SK-N-SH treated with all-trans-retinoic acid at 6 μM for 48 hours (cell line): ENCODE measurements at regions not wholly inside any gene's neighbourhood (a gene's known extent, or its start where the extent isn't known, plus 50 kb on each side); places are given as distances from the start of the nearest gene placed in this dataset.

Source experiments
- ATAC-seq: fragments of 200-7000 bp; cut with Tn5 transposase; 3 replicates; pipeline ENCODE4 v1.9.1; 2020; ENCODE audit warnings: mild to moderate bottlenecking, moderate library complexity
- ARNTL ChIP-seq: fragments of 450-650 bp; formaldehyde crosslinking; IDR thresholded peaks from 2 replicates; pipeline ENCODE4 v1.5.0; 2020; ENCODE audit warnings: low read depth, mild to moderate bottlenecking, moderate library complexity, borderline replicate concordance
- BACH2 ChIP-seq: fragments of 250-450 bp; sonication (Bioruptor Pico); IDR thresholded peaks from 2 replicates; pipeline ENCODE4 v1.9.0; 2021; ENCODE audit warnings: mild to moderate bottlenecking, borderline replicate concordance
- CREB5 ChIP-seq: fragments of 250-450 bp; sonication (Bioruptor Pico); IDR thresholded peaks from 2 replicates; pipeline ENCODE4 v1.5.1; 2020; ENCODE audit warnings: low read depth, mild to moderate bottlenecking, moderate library complexity
- CSDC2 ChIP-seq: fragments of 250-450 bp; sonication (Bioruptor Pico); IDR thresholded peaks from 2 replicates; pipeline ENCODE4 v1.5.0; 2020; ENCODE audit warnings: mild to moderate bottlenecking, moderate library complexity
- CSRNP3 ChIP-seq: fragments of 250-450 bp; sonication (Bioruptor Pico); IDR thresholded peaks from 2 replicates; pipeline ENCODE4 v1.5.1; 2021; ENCODE audit warnings: mild to moderate bottlenecking, moderate library complexity
- ESRRG ChIP-seq: fragments of 250-450 bp; sonication (Bioruptor Pico); IDR thresholded peaks from 2 replicates; pipeline ENCODE4 v1.6.1; 2021; ENCODE audit warnings: mild to moderate bottlenecking
- GLIS3 ChIP-seq: fragments of 250-450 bp; sonication (Bioruptor Pico); IDR thresholded peaks from 2 replicates; pipeline ENCODE4 v1.5.0; 2020; ENCODE audit warnings: mild to moderate bottlenecking, moderate library complexity
- OSR1 ChIP-seq: fragments of 250-450 bp; sonication (Bioruptor Pico); IDR thresholded peaks from 2 replicates; pipeline ENCODE4 v1.8.0; 2022; ENCODE audit warnings: moderate library complexity, mild to moderate bottlenecking, inconsistent platforms
- PATZ1 ChIP-seq: fragments of 250-450 bp; sonication (Bioruptor Pico); IDR thresholded peaks from 2 replicates; pipeline ENCODE4 v1.8.0; 2020; ENCODE audit warnings: mild to moderate bottlenecking, moderate library complexity, borderline replicate concordance
- POU6F1 ChIP-seq: fragments of 250-450 bp; sonication (Bioruptor Pico); IDR thresholded peaks from 2 replicates; pipeline ENCODE4 v1.8.0; 2021; ENCODE audit warnings: low read depth, mild to moderate bottlenecking, moderate library complexity, borderline replicate concordance
- PPARA ChIP-seq: fragments of 250-450 bp; sonication (Bioruptor Pico); IDR thresholded peaks from 2 replicates; pipeline ENCODE4 v1.5.0; 2020; ENCODE audit warnings: mild to moderate bottlenecking, borderline replicate concordance
- RARB ChIP-seq: fragments of 250-450 bp; sonication (Bioruptor Pico); IDR thresholded peaks from 2 replicates; pipeline ENCODE4 v1.8.0; 2021; ENCODE audit warnings: mild to moderate bottlenecking, moderate library complexity
- TCF4 ChIP-seq: fragments of 250-450 bp; sonication (Bioruptor Pico); IDR thresholded peaks from 2 replicates; pipeline ENCODE4 v1.8.0; 2021; ENCODE audit warnings: mild to moderate bottlenecking, moderate library complexity, borderline replicate concordance
- TOX ChIP-seq: fragments of 250-450 bp; sonication (Bioruptor Pico); IDR thresholded peaks from 2 replicates; pipeline ENCODE4 v1.8.0; 2021; ENCODE audit warnings: mild to moderate bottlenecking, moderate library complexity, borderline replicate concordance
- TSHZ2 ChIP-seq: fragments of 250-450 bp; sonication (Bioruptor Pico); IDR thresholded peaks from 2 replicates; pipeline ENCODE4 v1.5.0; 2020; ENCODE audit warnings: mild to moderate bottlenecking, moderate library complexity
- ZC3H10 ChIP-seq: fragments of 250-450 bp; sonication (Bioruptor Pico); IDR thresholded peaks from 2 replicates; pipeline ENCODE4 v1.5.1; 2021; ENCODE audit warnings: mild to moderate bottlenecking, moderate library complexity
- ZFP3 ChIP-seq: fragments of 250-450 bp; sonication (Bioruptor Pico); IDR thresholded peaks from 2 replicates; pipeline ENCODE4 v1.5.0; 2020; ENCODE audit warnings: mild to moderate bottlenecking, moderate library complexity
- ZNF565 ChIP-seq: fragments of 450-650 bp; formaldehyde crosslinking; conservative IDR thresholded peaks from 2 replicates; pipeline ENCODE4 v1.5.0; 2020; ENCODE audit warnings: low read depth, mild to moderate bottlenecking, moderate library complexity
- ZNF70 ChIP-seq: fragments of 450-650 bp; formaldehyde crosslinking; IDR thresholded peaks from 2 replicates; pipeline ENCODE4 v1.5.0; 2020; ENCODE audit warnings: mild to moderate bottlenecking, moderate library complexity

- no peak for ATAC-seq
- no peak for TF ChIP-seq PATZ1 (CRISPR knock-in tag)
- TF ChIP-seq ZFP3 (CRISPR knock-in tag) = no peak
- TF ChIP-seq TOX = no peak
- no peak for TF ChIP-seq OSR1 (CRISPR knock-in tag)
- no peak for TF ChIP-seq ZC3H10 (CRISPR knock-in tag)
- no peak for TF ChIP-seq ESRRG (CRISPR knock-in tag)
- TF ChIP-seq PPARA (CRISPR knock-in tag) = no peak
- TF ChIP-seq TSHZ2 = no peak
- no peak for TF ChIP-seq TCF4
- TF ChIP-seq CSDC2 (CRISPR knock-in tag) = no peak
- no peak for TF ChIP-seq ARNTL (CRISPR knock-in tag)
- no peak for TF ChIP-seq GLIS3
Observed at GRCh38 chr3:187964760-187965159, 189.2 kb upstream of the LPP start.

- TF ChIP-seq PPARA (CRISPR knock-in tag) (no peak), RARB (no peak), ZNF70 (CRISPR knock-in tag) (no peak), ARNTL (CRISPR knock-in tag) (no peak), TOX (no peak), CREB5 (CRISPR knock-in tag) (no peak), TCF4 (no peak), ESRRG (CRISPR knock-in tag) (no peak), ZNF565 (CRISPR knock-in tag) (no peak), CSRNP3 (CRISPR knock-in tag) (no peak), BACH2 (CRISPR knock-in tag) (no peak), GLIS3 (no peak), POU6F1 (CRISPR knock-in tag) (no peak), PATZ1 (CRISPR knock-in tag) (no peak)
- ATAC-seq = no peak
Observed at GRCh38 chr3:187966096-187966495, 187.9 kb upstream of the LPP start.
